CD4-positive, alpha-beta T cell treated with Interleukin-21 for 1 hour (primary cell): ENCODE measurements at regions not wholly inside any gene's neighbourhood (a gene's known extent, or its start where the extent isn't known, plus 50 kb on each side); places are given as distances from the start of the nearest gene placed in this dataset.

Experiments used
- DNase-seq: peaks from one replicate; pipeline ENCODE4 v3.0.0-alpha.2; 2020

DNA sequence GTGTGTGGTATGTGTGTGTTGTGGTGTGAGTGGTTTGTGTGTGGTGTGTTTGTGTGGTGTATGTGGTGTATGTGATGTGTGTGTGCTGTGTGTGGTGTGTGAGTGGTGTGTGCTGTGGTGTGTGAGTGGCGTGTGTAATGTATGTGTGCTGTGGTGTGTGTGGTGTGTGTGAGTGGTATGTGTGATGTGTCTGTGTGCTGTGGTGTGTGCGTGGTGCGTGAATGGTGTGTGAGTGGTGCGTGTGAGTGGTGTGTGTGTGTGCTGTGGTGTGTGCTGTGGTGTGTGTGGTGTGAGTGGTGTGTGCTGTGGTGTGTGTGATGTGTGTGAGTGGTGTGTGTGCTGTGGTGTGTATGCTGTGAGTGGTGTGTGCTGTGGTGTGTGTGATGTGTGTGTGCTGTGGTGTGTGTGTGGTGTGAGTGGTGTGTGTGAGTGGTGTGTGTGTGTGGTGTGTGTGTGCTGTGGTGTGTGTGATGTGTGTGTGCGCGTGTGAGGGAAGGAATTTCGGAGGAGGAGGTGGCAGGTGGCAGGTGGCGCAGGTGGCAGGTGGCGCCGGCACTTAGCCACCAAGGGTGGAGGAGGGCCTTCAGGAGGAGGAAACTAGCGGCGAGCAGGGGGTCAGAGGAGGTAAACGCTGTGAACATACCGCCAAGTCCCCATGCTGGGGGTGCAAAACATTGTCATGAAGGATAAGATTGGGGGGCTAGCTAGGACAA, 191.8 kb downstream of the MELK start:
- no peak for DNase-seq

DNA sequence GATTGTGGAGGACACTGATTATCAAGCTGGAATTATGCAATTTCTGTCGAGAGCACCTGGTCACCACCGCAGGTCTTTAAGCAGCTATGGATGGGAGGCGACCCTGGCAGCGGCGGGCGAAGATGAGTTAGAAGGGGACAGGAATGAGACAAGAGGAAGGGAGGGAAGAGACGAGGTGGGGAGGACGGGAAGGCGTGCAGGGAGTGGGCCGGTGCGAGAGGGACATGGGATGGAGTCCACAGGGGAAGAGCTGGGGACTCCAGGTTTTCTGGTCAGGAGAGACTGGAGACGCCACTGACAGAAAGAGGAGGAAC, 192.3 kb downstream of the MELK start:
- DNase-seq = no peak

DNA sequence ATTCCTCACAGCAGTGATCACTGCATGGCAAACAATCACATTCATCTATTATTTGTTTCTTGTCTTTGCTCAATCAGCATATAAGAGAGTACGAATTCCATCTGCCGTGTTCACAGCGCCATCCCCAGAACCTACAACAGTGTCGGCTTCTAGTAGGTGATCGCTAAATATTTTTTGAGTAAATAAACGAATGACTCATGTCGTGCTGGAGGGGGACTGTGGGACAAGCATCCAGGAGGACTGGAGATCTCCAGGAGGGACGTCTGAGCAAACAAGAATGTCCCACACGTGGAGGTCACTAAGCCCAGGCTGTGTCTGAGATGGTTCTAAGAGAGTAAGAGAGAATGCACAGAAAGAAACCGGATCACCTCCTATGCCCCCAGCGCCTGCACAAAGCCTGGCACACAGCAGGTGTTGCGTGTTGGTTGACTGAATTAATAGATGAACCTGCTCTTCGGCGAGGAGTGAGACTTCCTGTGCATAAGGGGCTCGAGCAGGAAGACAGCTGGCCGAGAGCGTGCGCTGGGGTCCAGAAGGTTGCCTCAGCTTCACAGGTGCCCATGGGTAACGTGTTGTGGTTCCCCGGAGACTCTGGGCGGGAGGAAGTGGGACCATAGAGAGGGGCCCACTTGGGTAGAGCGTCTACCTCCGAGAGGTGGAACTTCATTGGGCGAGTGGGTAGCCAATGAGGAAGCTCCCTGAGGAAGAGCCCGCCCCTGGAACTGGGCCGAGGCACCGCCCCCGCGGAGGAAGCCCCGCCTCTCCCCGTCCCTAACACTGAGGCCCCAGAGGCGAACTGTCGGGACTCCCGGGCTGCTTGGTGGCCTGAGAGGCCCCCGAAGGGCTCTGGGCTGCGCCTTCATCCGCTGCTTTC, 193.0 kb downstream of the MELK start:
- peak; percentile 95 for DNase-seq

DNA sequence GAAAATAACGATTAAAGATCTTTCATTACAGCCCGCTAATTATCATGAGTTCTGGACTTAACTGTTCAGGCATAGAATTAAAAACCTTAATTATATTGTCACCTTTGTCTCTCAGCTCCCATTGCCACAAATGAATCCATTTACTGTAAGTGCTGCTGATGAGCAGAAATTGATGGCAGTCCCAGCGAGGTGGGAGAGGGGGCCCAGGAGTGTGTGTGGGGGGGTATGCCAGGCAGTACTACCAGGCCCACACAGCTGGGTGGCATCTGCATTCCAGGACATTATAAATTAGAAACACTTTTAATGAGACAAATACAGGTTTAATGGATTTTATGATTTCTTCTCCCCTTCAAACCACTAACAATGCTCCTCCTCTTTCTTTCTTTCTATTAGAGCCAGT, 196.0 kb downstream of the MELK start:
- DNase-seq = no peak

DNA sequence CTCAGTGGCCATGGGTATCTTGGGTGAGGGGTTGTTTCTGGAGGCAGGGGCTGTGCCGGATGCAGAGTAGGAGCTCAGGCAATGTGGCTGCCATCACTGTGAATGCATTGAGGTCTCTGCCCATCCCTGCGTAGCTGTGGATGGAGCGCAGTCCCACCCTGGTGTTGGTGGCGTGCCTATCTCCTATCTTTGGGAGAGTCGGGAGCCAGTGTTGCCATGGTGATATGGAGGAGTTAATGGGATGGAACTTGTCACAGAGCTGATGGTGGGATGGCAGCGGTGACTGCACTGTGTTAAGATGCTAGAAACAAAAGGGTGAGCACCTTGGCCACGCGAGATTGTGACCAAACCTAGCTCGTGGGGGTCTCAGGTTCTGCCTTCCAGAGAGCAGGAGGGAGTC, 197.3 kb downstream of the MELK start:
- no peak for DNase-seq

DNA sequence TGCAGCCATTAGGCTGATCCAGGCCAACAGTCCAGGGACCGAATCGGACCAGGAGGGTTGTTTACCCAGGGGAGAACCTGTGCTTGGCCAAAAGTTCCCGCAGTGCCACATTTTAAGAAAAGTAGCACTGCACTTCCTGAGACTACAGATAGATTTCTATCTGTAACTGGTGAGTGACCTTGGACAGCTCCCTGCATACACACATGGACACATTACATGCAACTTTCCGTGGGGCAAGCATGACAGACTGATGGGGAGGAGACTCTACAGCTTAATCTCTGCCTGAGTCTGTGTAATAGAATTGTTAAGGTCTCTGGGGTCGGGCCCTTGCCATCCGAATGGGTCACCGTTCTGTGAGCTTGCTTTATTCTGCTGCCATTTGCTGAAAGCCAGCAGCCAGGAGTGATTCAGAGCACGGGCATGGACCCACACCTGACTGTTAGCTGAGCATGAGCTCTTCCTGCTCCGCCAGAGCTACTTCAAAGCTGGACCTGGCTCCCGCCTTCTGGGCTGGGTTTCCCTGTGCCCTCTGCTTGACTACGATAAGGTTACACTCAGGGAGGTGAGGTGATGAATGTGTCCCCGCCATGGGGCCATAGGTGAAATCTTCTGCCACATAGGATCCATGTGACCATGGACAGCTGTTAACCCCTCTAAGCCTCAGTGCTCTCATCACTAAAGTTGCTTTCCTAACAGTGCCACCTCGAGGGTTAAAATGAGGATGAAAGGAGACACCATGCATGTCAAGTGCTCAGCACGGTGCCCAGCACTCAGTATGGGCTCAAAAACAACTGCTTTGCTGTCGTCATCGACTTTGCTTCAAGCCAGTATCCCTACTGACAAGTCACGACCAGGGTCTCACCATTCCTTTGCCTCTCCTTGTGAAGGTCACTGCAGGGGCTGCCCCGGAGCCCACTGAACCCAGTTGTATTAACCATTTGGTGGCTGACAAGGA, 200.0 kb downstream of the MELK start:
- DNase-seq = no peak

DNA sequence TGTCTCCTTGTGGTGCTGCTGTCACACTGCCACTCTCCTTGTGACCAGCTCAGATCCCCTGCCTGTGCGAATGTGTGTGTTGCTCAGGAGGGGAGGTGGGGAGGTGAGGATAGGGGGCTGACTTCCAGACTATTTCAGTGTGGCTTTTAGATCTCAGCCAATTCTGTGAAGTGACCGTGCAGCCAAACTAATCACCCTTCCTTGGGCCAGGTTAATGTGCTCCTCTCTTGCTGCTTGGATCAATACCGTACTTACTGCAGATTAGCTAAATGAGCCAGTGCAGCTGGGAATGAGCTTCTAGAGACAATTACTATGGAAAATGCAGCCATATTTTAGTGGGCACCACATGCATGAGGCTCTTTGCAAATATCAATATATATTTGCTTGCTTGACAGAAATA, 206.0 kb downstream of the MELK start:
- no peak for DNase-seq

DNA sequence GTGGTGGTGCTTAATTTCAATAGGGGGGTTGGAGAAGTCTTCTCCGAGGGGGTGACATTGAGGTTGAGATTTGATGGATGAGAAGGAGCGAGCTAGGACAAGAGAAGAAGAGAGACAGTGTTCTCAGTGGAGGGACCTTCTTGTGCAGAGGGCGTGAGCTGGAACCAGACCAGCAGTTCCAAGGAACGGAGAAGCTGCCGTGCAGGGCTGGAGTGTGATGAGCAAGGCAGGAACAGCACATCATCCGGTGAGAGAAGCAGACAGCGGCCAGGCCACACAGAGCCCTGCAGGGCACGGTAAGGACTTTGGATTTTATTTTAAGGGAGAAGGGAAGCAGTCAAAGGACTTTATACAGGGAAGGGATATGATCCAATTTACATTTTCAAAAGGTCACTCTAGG, 206.9 kb downstream of the MELK start:
- DNase-seq = no peak

DNA sequence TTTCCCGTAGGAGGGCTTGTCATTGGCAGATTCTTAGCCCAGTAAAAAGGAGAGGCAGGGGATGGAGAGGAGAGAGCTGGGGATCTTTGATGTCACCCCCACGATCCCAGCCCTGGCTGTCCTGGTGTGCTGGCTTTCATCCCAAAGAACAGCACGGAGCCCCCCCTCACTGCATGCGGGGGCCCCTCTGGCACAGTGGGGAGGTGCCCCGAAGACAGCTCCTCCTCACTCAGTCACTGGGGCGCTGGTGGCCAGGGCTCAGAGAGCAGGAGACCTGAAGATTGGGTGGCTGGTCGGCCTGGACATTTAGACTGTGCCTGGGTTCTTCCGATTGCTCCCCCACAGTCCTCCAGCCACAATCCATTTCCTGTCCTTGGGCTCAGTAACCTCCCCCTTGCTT, 207.5 kb downstream of the MELK start:
- no peak for DNase-seq

DNA sequence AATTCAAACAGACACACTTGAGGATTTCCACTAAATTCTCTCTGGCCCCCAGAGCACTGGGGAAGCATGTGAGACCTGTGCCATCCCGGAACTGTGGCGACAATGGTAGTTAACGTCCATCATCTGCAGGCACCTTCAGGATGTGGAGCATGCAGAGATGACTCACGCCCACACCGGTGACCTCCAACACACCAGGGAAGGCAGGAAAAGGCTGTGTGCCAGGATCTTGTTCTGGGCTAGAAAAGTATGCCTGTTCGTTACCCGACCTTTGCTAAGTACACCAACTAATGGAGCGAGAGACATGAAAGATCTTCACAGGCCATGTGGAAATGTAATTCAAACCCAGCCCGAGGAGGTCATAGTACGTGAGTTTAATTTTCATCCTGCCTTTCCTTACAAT, 208.8 kb downstream of the MELK start:
- DNase-seq = no peak
